HG02870 (cell line): ENCODE measurements at regions not wholly inside any gene's neighbourhood (a gene's known extent, or its start where the extent isn't known, plus 50 kb on each side); places are given as distances from the start of the nearest gene placed in this dataset.

Source experiments
- ATAC-seq: cut with Tn5 transposase; IDR thresholded peaks from one replicate; pipeline ENCODE4 v1.9.1; 2021; ENCODE audit warnings: mild to moderate bottlenecking, moderate library complexity; ENCODE audit not compliant: unreplicated experiment

DNA sequence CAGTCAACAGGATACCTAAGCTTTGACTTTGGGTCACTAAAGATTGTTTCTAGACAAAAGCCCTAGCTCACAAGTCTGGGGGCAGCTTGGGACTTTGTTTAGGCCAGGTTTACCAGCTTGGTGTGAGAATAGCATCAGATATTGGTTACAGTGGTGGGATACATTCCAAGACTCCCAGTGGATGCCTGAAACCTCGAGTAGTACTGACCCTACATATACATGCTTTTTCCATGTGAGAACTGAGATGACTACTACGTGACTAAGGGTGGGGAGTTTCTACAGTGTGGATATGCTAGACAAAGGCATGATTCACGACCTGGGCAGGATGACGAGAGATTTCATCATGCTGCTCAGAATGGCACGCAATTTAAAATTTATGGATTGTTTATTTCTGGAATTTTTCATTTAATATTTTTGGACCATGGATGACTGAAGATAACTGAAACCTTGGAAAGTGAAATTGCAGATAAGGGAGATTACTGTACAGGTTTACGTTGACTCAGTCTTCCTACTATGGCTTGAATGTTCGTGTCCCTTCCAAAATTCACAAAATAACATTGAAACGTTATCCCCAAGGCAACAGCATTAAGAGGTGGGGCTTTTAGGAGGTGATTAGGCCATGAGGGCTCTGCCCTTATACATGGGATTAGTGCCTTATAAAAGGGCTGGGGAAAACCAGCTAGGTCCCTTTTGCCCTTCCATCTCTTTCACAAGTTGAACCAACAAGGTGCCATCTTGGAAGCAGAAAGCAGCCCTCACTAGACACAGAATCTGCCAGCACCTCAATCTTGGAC is 50.2 kb upstream of the CTAGE1 start:
- no peak for ATAC-seq

- ATAC-seq = no peak
Observed at GRCh38 chr18:22468554-22468891, 50.8 kb upstream of the CTAGE1 start.

DNA sequence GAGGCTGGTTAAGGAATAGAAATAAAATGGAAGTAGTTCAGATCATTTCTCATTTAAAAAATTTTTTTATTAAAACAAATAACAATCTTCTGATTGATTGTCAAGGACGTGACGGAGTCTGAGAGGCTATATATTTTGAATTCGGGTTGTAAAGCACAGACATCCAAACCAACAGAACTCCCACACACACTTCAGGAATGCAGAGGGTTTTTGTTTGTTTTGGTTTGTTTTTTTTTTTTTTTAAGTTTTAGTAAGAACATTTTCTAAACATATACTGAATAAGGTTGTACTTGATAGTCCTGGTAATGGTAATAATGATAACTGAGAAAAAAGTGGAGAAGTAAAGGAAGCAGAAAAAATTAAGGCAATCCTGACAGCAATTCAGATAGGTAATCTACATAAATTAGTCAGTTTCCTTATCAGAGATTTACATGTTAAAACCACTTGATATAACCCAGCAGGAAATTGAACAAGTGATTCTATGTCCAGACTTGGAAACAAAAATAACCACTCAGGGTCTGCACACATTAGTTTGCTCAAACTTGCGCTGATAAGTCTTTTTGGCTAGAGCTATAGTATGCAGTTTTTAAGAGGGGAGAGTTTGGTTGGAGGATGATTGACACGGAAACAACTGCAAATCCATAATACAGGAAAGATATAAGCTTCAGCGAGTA is 51.5 kb upstream of the CTAGE1 start:
- ATAC-seq = no peak

- ATAC-seq = no peak
Observed at GRCh38 chr18:22469926-22470247, 52.2 kb upstream of the CTAGE1 start.

GRCh38 chr18:22470248-22471235 is 52.8 kb upstream of the CTAGE1 start:
- no peak for ATAC-seq

GRCh38 chr18:22471546-22472131 is 53.9 kb upstream of the CTAGE1 start:
- no peak for ATAC-seq

DNA sequence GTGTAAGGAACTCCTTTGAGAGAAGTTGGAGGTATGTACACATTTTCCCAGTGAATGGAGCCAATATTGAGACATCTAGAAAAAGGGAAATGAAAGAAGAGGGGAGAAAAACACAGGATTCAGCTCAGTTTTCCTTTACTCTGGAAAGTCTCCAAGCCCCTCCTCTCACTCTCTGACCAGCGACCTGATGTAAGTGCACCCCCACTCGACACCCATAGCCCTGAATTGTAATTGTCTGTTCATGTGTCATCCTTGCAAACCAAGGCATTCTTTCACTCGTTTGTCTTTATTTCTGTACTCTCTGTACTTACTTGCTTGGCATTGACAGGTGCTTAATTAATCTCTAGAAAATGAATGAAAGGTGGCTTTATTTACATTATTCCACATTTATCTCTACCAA is 55.7 kb upstream of the CTAGE1 start:
- no peak for ATAC-seq

GRCh38 chr18:22475426-22476100 is 57.8 kb upstream of the CTAGE1 start:
- ATAC-seq = no peak

DNA sequence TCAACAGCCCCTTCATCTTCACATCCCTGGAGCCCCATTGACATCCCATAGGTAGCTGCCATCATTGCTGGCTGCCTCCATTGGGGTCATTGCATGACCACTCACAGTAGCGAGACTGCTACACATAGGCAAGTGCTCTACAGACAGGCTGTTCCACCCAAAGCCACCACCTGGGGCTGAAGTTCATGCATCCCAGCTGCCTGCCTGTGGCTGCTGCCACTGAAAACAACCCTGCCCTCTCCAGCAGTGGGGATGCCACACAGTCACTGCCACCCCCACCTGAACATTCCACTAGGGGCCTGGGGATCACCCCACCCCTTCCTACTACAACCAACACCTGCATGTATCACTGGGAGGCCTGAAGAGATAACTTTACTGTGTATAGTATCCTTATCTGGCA is 59.5 kb upstream of the CTAGE1 start:
- no peak for ATAC-seq

- no peak for ATAC-seq
Observed at GRCh38 chr18:22482948-22483347, 65.2 kb upstream of the CTAGE1 start.

- ATAC-seq = no peak
Observed at GRCh38 chr18:22483407-22483806, 65.7 kb upstream of the CTAGE1 start.

DNA sequence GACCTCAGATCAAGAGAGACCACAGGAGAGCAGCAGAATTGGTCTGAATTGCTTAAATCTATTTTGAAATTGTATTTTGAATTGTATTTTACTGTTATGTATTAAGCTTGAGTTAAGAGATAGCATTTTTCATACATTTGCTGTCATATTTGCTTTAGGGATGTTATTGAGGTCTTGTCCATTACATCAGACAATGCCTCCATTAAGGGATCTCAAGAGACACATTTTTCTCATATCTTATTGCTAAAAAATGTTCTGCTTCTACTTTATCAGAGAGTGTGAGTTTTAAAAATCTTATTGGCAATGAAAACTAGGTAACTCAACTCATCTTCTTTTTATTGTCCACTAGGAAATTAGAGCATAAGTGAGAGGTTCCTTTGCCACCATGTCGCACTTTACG is 66.8 kb upstream of the CTAGE1 start:
- ATAC-seq = no peak

- ATAC-seq = no peak
Observed at GRCh38 chr18:22485808-22486244, 68.1 kb upstream of the CTAGE1 start.

GRCh38 chr18:22486667-22487066 is 69.0 kb upstream of the CTAGE1 start:
- no peak for ATAC-seq

DNA sequence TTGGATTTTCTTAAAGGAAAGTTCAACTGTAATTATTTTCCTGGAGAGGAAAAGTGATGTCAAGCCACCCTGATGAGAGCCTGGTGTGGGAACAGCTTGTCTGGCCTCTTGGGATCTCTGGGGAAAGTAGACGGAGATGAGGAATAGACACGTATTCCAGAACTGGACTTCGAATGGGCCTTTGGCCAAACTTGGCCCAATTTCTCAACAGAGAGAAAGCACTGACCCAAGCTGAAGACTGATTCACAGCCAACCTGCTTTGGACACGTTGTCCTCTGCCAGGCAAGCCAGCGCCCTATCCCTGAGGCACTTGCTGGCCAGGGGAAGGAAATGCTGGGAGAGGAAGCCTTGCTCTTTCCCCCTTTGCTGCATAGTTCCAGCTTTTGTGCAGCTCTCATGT is 70.8 kb upstream of the CTAGE1 start:
- no peak for ATAC-seq

GRCh38 chr18:22489704-22490103 is 72.0 kb upstream of the CTAGE1 start:
- no peak for ATAC-seq

GRCh38 chr18:22490429-22490846 is 72.7 kb upstream of the CTAGE1 start:
- ATAC-seq = no peak

DNA sequence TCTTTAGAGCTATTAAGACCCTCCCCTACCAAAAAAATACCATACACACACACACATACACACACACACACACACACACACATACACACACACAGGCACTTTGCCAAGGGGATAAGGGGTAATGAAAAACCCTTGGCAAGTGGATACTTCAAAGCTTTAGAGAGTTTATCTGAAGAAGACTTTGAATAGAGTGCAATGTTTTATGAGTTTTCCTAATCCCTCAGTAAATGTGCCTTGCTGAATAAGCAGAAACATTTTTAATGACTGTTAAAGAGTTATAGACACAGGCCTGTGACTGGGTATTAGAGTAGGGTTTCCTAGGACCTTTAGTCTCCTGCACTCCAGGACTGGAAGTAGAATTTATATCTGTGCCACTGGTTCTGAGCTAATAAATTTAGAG is 75.5 kb upstream of the CTAGE1 start:
- no peak for ATAC-seq

GRCh38 chr18:22493940-22494339 is 76.2 kb upstream of the CTAGE1 start:
- no peak for ATAC-seq

DNA sequence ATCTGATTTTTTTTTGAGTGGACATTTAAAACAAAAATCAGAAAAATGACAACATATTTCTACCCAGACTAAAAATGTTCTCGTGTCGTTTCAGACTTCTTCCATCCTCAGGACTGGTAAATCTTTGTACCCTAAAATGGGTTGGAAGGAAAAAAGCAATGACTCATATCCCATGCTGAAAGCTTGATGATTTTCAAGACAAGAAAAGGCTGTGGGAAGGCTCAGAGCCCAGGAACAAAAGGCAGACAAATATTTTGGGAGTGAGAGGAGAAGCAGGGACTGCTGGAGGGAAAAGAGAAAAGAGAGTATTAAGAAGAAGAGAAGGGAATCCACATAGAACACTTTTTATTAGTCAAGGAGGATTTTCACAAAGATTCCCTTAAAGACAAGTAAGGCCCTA is 77.1 kb upstream of the CTAGE1 start:
- no peak for ATAC-seq

GRCh38 chr18:22499421-22499820 is 81.7 kb upstream of the CTAGE1 start:
- ATAC-seq = no peak
